Stimulated activated naive CD8-positive, alpha-beta T cell treated with anti-CD3 and anti-CD28 coated beads, Interleukin-15, amount 100 ng/mL, for 72 hours (primary cell): ENCODE measurements at regions not wholly inside any gene's neighbourhood (a gene's known extent, or its start where the extent isn't known, plus 50 kb on each side); places are given as distances from the start of the nearest gene placed in this dataset.

Experiments
- ATAC-seq: fragments of 150-1000 bp; cut with Tn5 transposase; 2 replicates; pipeline ENCODE4 v1.10.0; 2021; ENCODE audit warnings: mild to moderate bottlenecking, moderate library complexity
- DNase-seq, 2 donors: peaks; one replicate each; pipeline ENCODE4 v3.0.0; 2021 to 2022
- H3K27ac Mint-ChIP-seq, 2 donors: one replicate each; pipeline ENCODE4 v1.8.0; 2022; ENCODE audit warnings: mild to moderate bottlenecking in 2 of 2, mixed read lengths in 2 of 2, moderate library complexity in 2 of 2
- H3K27me3 Mint-ChIP-seq: one replicate; pipeline ENCODE4 v1.8.0; 2022; ENCODE audit warnings: mixed read lengths
- H3K4me1 Mint-ChIP-seq: one replicate; pipeline ENCODE4 v1.8.0; 2022; ENCODE audit warnings: mild to moderate bottlenecking, mixed read lengths
- H3K4me3 Mint-ChIP-seq, 2 donors: one replicate each; pipeline ENCODE4 v1.8.0; 2022; ENCODE audit warnings: mild to moderate bottlenecking in 2 of 2, mixed read lengths in 2 of 2, moderate library complexity in 1 of 2
- H3K9me3 Mint-ChIP-seq, 2 donors: one replicate each; pipeline ENCODE4 v1.8.0; 2022; ENCODE audit warnings: mixed read lengths in 2 of 2

DNA sequence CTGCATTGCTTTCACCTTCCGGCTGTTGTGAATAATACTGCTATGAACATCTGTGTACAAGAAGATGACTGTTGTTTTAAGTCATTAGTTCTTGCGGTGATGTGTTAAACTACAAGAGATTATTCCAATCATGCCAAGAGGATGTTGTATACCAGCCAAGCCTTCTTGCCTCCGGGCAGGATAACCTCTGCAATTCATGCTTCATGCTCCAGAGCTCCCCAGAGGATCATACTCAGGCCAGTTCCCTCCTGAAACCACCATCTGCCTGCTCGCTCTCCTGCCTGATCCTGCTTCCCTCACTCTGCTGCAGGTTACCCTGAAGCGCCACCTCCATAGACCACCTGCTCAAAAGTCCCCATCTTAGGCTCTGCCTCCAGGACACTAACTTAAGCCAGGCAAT is 187.1 kb upstream of the PROK2 start:
- no peak for ATAC-seq
- no peaks in the 10 kb centered on the region for H3K4me1 Mint-ChIP-seq
- DNase-seq = no peak
- no peak overlapping the region for H3K4me3 Mint-ChIP-seq
- H3K9me3 Mint-ChIP-seq = peaks cover 0 to 2% of the 10 kb centered on the region in 2 donors
- no peak overlapping the region for H3K27ac Mint-ChIP-seq
- peaks cover 42% of the 10 kb centered on the region for H3K27me3 Mint-ChIP-seq

DNA sequence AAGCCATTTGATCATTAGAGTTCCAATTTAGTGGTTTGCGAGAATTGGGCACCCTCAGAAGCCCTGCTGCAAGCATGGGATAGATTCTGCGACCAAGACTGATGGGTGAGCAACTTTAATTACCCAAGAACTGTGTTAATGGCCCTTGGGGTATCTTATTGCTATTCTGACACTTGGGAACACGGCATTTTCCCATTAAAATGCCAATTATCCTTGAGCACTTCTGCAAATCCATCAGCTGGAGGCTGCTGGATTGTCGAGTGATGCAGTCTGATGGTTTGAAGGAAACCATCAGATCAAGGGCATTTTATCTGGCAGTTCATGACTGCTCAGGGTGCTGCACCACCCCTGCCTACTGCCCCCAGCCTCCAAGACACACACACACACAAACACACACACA is 183.6 kb upstream of the PROK2 start:
- Mint-ChIP-seq H3K4me1 (no peaks in the 10 kb centered on the region), H3K27ac (no peak overlapping the region), H3K4me3 (no peak overlapping the region), H3K27me3 (peaks cover 51% of the 10 kb centered on the region), H3K9me3 (peaks cover 0 to 7% of the 10 kb centered on the region in 2 donors)
- ATAC-seq = no peak
- DNase-seq = no peak

DNA sequence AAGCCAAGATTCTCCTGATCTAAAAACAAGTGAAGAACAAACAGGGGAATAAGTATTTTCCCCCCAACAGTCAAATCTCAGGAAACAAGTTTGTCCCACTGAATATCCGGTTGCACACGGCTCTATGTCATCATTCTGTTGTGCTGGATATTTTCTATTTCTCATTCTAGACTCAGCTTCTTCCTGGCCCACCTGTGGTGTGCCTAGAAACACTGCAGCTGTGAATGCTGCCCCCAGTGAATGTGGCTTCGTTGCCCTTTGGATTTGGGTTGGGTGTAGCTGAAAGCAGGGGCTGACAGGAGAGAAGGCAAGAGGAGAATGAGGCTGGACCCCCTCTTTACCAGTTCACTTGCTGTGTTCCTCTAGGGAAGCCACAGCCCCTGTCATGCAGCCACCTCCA is 181.2 kb upstream of the PROK2 start:
- Mint-ChIP-seq H3K27ac (peak overlapping the region in 1 of 2 donors; percentile 38), H3K4me3 (no peak overlapping the region), H3K4me1 (no peaks in the 10 kb centered on the region), H3K27me3 (peaks cover 48% of the 10 kb centered on the region), H3K9me3 (peaks cover 0 to 7% of the 10 kb centered on the region in 2 donors)
- ATAC-seq (no peak), DNase-seq (no peak)

GRCh38 chr3:71964170-71964569 is 179.2 kb upstream of the PROK2 start:
- H3K4me1 Mint-ChIP-seq = no peaks in the 10 kb centered on the region
- H3K9me3 Mint-ChIP-seq = peaks cover 0 to 7% of the 10 kb centered on the region in 2 donors
- DNase-seq = no peak
- peak overlapping the region in 1 of 2 donors; percentile 36 for H3K27ac Mint-ChIP-seq
- no peak overlapping the region for H3K4me3 Mint-ChIP-seq
- ATAC-seq = no peak
- peaks cover 48% of the 10 kb centered on the region for H3K27me3 Mint-ChIP-seq

DNA sequence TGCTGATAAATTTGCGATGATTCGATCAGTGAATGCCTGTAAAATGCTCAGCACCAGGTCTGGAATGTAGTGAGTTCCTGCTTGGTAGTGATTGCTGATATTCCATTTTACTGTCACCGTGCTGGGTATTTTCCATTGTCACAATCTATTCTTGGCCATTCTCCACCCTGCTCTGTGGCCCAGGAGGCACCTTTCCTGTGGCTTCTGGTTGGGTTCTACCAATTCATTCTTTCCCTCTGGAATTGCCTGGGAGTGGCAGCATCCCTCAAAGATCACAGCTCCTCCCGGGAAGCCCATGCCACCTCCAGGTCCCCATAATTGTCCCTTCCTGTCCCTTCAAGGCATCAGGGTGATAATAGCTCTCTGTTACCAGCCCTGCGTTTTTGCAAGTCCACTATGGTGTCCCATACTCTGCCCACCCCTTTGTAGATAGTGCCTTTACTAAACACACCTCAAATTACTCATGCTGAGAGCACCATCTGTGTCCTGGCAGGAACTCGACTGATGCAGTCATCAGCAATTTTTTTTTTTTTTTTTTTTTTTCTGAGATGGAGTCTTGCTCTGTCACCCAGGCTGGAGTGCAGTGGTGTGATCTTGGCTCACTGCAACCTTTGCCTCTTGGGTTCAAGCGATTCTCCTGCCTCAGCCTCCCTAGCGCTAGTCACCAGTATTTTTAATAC is 177.8 kb upstream of the PROK2 start:
- Mint-ChIP-seq H3K27me3 (peaks cover 48% of the 10 kb centered on the region), H3K4me3 (no peak overlapping the region), H3K4me1 (peaks cover 10% of the 10 kb centered on the region), H3K9me3 (peaks cover 0 to 7% of the 10 kb centered on the region in 2 donors), H3K27ac (peak overlapping the region in 1 of 2 donors; percentile 96)
- no peak for ATAC-seq
- no peak for DNase-seq

GRCh38 chr3:71961891-71962290 is 176.9 kb upstream of the PROK2 start:
- Mint-ChIP-seq H3K4me1 (peaks cover 13% of the 10 kb centered on the region), H3K27ac (no peak overlapping the region), H3K9me3 (peaks cover 0 to 4% of the 10 kb centered on the region in 2 donors), H3K4me3 (no peak overlapping the region), H3K27me3 (peaks cover 44% of the 10 kb centered on the region)
- no peak for ATAC-seq
- DNase-seq = no peak

- Mint-ChIP-seq H3K27me3 (peaks cover 39% of the 10 kb centered on the region), H3K9me3 (no peaks in the 10 kb centered on the region), H3K4me3 (no peak overlapping the region), H3K27ac (no peak overlapping the region), H3K4me1 (peaks cover 13% of the 10 kb centered on the region)
- ATAC-seq = no peak
- DNase-seq = no peak
Observed at GRCh38 chr3:71961378-71961777, 176.4 kb upstream of the PROK2 start.

GRCh38 chr3:71958533-71958932 is 173.6 kb upstream of the PROK2 start:
- H3K27me3 Mint-ChIP-seq = peaks cover 19% of the 10 kb centered on the region
- ATAC-seq (peak; percentile 35), DNase-seq (no peak)
- H3K9me3 Mint-ChIP-seq = no peaks in the 10 kb centered on the region
- no peak overlapping the region for H3K27ac Mint-ChIP-seq
- H3K4me3 Mint-ChIP-seq = no peak overlapping the region
- H3K4me1 Mint-ChIP-seq = peaks cover 27% of the 10 kb centered on the region

GRCh38 chr3:71956716-71957115 is 171.8 kb upstream of the PROK2 start:
- no peak for DNase-seq
- H3K27ac Mint-ChIP-seq = no peak overlapping the region
- H3K27me3 Mint-ChIP-seq = peaks cover 7% of the 10 kb centered on the region
- H3K4me1 Mint-ChIP-seq = peaks cover 27% of the 10 kb centered on the region
- H3K4me3 Mint-ChIP-seq = no peak overlapping the region
- ATAC-seq = no peak
- H3K9me3 Mint-ChIP-seq = no peaks in the 10 kb centered on the region

DNA sequence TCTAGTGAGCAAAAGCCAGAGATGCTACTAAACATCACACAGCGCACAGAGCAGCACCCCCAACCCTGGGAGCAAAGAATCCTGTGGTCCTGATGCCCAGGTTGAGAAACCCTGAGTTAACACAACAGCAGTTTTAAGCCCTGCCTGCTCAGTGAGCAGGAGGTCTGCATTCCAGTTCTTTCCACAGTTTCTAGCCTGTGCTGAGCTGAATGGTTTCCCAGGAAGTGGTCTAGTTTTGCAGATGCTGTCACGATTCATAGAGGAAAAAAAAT is 171.1 kb upstream of the PROK2 start:
- H3K27ac Mint-ChIP-seq = no peak overlapping the region
- peaks cover 27% of the 10 kb centered on the region for H3K4me1 Mint-ChIP-seq
- no peak for DNase-seq
- ATAC-seq = peak; percentile 24
- H3K4me3 Mint-ChIP-seq = no peak overlapping the region
- peaks cover 7% of the 10 kb centered on the region for H3K27me3 Mint-ChIP-seq
- no peaks in the 10 kb centered on the region for H3K9me3 Mint-ChIP-seq

- H3K4me3 Mint-ChIP-seq = peak overlapping the region in 1 of 2 donors; percentile 33
- H3K27me3 Mint-ChIP-seq = peaks cover 7% of the 10 kb centered on the region
- H3K9me3 Mint-ChIP-seq = no peaks in the 10 kb centered on the region
- H3K27ac Mint-ChIP-seq = no peak overlapping the region
- ATAC-seq (peak; percentile 85), DNase-seq (peak; percentile 5 to 55)
- H3K4me1 Mint-ChIP-seq = peaks cover 27% of the 10 kb centered on the region
Observed at GRCh38 chr3:71955240-71956068, 170.5 kb upstream of the PROK2 start.

GRCh38 chr3:71951842-71952241 is 166.9 kb upstream of the PROK2 start:
- ATAC-seq (no peak), DNase-seq (no peak)
- Mint-ChIP-seq H3K4me3 (no peak overlapping the region), H3K27me3 (peaks cover 13% of the 10 kb centered on the region), H3K4me1 (peaks cover 13% of the 10 kb centered on the region), H3K27ac (no peak overlapping the region), H3K9me3 (no peaks in the 10 kb centered on the region)

DNA sequence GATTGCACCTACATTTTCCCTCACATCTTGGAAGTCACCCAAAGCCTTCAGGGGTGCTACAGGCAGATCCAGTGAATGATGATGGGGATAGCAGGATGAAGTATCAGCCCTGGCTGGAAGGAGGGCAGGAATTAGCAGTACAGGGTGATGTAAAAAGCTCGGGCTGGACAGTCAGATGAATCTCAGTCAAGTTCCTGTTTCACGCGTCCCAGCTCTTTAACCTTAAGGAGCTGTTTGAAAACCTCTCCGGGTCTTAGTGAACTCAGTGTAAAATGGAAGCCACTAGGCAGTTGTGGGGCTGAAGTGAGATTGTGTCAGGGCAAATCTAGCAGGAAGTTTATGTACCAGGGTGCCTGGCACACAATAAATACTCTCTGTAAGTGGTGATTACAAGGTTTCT is 166.4 kb upstream of the PROK2 start:
- ATAC-seq = no peak
- Mint-ChIP-seq H3K27ac (no peak overlapping the region), H3K27me3 (peaks cover 13% of the 10 kb centered on the region), H3K4me1 (peaks cover 13% of the 10 kb centered on the region), H3K9me3 (no peaks in the 10 kb centered on the region), H3K4me3 (no peak overlapping the region)
- no peak for DNase-seq

- no peaks in the 10 kb centered on the region for H3K4me1 Mint-ChIP-seq
- no peak for DNase-seq
- no peaks in the 10 kb centered on the region for H3K9me3 Mint-ChIP-seq
- H3K27ac Mint-ChIP-seq = no peak overlapping the region
- ATAC-seq = no peak
- H3K4me3 Mint-ChIP-seq = no peak overlapping the region
- H3K27me3 Mint-ChIP-seq = peaks cover 20% of the 10 kb centered on the region
Observed at GRCh38 chr3:71949442-71949841, 164.5 kb upstream of the PROK2 start.

DNA sequence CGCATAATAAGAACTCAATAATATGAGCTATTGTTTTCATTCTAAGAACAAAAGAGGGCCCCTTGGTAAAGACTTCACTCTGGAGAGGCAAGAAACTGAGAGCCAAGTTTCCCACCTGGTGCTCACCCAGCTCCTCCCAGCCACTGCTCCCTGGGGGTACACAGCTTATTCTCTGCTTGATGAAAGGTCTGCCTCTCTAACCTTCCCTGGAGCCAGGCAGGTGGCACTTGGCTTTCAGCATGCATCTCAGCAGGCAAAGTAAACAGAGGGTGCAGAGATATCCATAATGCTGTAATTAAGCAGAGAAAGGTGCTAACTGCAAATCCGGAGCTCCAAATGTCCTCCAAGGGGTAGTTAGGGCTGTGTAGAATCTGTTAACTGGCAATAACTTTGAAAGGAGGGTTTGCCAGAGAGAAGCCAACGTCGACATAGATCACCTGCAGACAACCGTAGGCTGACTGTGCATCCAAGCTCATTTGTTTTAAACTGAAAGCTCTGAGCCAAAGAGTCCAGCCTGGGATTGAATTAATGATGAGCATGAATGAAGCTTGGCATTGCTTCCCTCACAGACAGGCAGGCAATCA is 159.6 kb upstream of the PROK2 start:
- Mint-ChIP-seq H3K27ac (no peak overlapping the region), H3K4me3 (no peak overlapping the region), H3K4me1 (no peaks in the 10 kb centered on the region)

DNA sequence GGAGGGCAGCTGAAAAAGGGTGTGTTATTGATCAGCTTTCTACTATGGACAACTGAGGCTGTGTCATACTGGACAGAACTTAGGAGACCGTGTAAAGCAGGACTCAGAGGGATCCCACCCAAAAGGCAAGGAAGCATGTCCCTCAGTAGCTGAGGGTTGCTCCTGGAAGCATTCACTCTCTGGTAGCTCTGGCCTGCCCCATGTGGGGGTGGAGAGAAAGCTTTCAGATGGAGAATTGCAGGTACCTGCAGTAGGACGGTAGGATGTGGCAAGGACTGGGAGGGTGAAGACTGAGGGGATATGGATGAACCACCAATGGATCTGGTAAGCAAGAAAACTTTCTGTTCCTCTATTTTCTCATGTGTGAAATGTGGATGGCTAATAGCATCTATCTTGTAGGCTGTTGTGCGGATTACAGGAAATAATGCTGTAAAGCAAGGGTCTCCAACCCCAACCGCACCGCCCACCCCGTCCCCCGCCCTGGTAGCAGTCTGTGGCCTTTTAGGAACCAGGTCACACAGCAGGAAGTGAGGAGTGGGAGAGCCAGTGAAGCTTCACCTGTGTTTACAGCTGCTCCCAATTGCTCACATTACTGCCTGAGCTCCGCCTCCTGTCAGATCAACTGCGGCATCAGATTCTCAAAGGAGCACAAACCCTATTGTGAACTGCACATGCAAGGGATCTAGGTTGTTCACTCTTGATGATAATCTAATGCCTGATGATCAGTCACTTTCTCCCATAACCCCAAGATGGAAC is 157.7 kb upstream of the PROK2 start:
- Mint-ChIP-seq H3K27me3 (peaks cover 34% of the 10 kb centered on the region), H3K27ac (no peak overlapping the region), H3K4me1 (no peaks in the 10 kb centered on the region), H3K9me3 (no peaks in the 10 kb centered on the region), H3K4me3 (no peak overlapping the region)
- no peak for ATAC-seq
- DNase-seq = no peak

More for the DNA sequence above, 159.6 kb upstream of the PROK2 start:
- peaks cover 39% of the 10 kb centered on the region for H3K27me3 Mint-ChIP-seq
- H3K9me3 Mint-ChIP-seq = no peaks in the 10 kb centered on the region
- no peak for ATAC-seq
- DNase-seq = no peak
